Stimulated activated CD4-positive, alpha-beta T cell treated with anti-CD3 and anti-CD28 coated beads, Interleukin-15, amount 100 ng/mL, for 24 hours (primary cell): ENCODE measurements at regions not wholly inside any gene's neighbourhood (a gene's known extent, or its start where the extent isn't known, plus 50 kb on each side); places are given as distances from the start of the nearest gene placed in this dataset.
"Not testable (repeated sequence)": the region's sequence is repeated elsewhere in the genome, so short reads cannot be mapped to it uniquely, and the experiment has no call there.

Experiments used
- DNase-seq: peaks from one replicate; pipeline ENCODE4 v3.0.0-alpha.2; 2020

DNA sequence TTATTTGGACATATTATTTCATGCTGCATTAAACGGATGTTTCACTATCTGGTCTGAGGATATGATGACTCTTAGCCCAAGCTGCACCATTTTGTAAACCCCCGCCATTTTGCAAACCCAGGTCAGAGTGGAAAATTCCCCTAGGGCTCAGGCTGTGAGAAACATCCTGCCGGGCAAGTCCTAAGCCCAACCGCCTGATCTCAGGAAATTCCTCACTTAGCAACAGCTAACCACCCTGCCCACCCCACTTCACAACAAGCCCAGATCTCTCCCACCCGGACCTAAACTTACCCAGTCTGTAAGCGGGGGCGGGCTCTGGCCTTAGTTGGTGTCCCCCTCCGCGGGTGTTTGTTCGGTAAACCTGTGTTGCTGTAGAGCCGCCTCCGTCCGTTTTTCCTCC, 2747.1 kb downstream of the PCDH7 start:
- no peak for DNase-seq

- no peak for DNase-seq
These were observed 2750.6 kb downstream of the PCDH7 start for GRCh38 chr4:33470805-33471204.

DNA sequence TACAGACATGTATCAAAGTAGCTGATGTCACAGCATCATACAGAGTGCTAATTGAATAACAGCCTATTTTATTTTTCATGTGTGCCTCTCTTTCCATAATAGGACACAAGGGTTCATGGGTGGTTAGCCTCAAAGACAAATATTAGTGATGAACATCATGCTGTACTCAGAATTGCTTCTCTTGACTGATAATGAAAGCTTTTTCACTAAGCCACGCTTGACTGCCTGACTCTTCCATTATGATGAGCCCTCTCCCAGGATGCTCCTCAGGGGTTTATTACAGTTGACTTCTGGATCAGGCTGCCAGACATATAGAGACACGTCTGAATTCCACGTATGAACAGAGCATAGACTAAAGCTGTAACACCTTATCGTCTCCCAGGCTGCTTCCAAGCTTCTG, 2757.5 kb downstream of the PCDH7 start:
- no peak for DNase-seq

- DNase-seq: no peak
These were observed 2761.5 kb downstream of the ARAP2 start for GRCh38 chr4:33482773-33483172.

- DNase-seq: no peak
These were observed 2759.2 kb downstream of the ARAP2 start for GRCh38 chr4:33485111-33485510.

DNA sequence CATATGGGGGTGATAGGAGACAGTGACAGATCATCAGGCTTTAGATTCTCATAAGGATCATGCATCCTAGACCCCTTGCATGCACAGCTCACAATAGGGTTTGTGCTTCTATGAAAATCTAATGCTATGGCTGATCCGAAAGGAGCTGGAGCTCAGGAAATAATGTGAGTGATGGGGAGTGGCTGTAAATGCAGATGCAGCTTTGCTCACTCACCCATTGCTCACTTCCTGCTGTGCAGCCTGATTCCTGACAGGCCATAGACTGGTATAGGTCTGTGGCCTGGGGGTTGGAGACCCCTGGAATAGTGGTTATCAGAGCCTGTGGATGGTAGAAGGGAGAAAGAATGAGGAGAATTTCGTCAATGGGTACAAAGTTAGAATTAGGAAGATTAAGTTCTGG, 2751.1 kb downstream of the ARAP2 start:
- DNase-seq: no peak

- no peak for DNase-seq
These were observed 2750.2 kb downstream of the ARAP2 start for GRCh38 chr4:33494150-33494549.

- DNase-seq: not testable (repeated sequence)
These were observed 2742.7 kb downstream of the ARAP2 start for GRCh38 chr4:33501587-33501986.

- no peak for DNase-seq
These were observed 2731.9 kb downstream of the ARAP2 start for GRCh38 chr4:33512397-33512796.

- no peak for DNase-seq
These were observed 2725.5 kb downstream of the ARAP2 start for GRCh38 chr4:33518856-33519255.

- no peak for DNase-seq
These were observed 2711.5 kb downstream of the ARAP2 start for GRCh38 chr4:33532821-33533220.

DNA sequence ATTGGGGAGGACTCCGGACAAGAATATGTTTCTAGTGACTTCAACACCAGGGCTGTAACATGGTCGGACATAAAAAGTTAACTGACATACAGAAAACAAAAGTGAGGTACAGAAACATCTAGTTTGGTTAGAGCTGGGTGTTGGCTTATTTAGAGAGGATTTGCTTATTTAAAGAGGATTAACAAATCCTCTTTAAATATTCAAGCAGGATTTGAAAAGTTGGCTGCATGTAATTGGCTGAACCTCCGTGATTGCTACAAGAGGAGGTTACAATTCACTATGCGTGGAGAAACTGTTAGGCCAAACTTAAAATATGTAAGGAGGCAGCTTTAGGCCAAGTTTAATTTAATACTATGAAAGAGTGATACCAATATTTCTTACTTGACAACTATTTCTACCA, 2707.4 kb downstream of the ARAP2 start:
- DNase-seq: no peak

DNA sequence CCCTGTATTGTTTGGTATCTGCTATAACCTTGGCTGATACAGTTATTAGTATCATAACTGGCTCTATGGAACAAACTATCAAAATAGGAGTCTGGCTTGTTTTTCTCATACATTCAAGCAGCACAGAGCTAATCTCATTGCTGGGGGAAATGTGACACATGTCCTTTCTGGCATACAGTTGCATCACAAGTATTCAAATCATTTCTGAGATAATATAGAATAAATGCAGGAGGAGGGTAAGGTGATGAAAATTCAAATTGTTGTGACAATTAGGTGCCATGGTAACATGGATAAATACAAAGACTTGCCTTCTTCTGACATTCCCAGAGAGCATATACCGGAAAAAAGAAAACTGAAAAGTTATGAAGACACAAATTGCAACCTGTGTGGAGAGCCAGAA, 2706.8 kb downstream of the ARAP2 start:
- DNase-seq: no peak

GRCh38 chr4:33543941-33544450, 2700.3 kb downstream of the ARAP2 start:
- no peak for DNase-seq

DNA sequence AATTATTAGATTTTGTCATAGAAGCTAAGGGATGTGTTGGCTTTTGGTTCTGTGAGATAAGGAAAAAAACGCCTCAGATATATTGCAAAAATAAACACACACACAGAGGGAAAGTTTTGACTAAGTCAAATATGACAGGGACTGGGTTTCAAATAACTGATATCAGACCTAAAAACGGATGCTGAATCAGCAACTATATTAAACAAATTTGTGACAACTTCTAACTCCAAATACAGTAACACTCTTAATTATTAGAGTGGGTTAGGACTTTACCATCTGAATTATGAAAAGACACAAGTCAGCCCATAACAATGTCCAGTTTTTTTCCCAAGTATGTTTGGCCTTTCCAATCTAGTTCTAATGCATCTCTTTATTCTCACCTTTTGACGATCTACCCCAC, 2693.1 kb downstream of the ARAP2 start:
- DNase-seq: no peak

- DNase-seq: no peak
These were observed 2683.1 kb downstream of the ARAP2 start for GRCh38 chr4:33561259-33561658.

- no peak for DNase-seq
These were observed 2677.7 kb downstream of the ARAP2 start for GRCh38 chr4:33566649-33567048.

DNA sequence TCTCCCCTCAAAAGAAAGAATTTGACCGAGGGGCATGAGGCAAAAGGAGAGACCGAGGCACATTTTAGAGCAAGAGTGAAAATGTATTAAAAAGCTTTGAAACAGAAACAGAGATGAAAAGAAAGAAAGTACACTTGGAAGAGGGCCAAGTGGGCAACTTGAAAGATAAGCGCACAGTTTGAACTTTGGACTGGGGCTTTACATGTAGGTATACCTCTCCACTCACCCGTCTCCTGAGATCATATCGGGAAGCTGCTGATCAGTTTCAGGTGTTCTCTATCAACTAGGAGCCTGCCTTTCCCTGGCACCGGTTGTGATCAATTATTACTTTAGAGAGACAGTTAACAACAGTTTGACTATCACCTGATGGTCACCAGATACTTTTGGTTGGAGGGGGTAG, 2666.5 kb downstream of the ARAP2 start:
- no peak for DNase-seq

- DNase-seq: no peak
These were observed 2664.4 kb downstream of the ARAP2 start for GRCh38 chr4:33579951-33580350.

DNA sequence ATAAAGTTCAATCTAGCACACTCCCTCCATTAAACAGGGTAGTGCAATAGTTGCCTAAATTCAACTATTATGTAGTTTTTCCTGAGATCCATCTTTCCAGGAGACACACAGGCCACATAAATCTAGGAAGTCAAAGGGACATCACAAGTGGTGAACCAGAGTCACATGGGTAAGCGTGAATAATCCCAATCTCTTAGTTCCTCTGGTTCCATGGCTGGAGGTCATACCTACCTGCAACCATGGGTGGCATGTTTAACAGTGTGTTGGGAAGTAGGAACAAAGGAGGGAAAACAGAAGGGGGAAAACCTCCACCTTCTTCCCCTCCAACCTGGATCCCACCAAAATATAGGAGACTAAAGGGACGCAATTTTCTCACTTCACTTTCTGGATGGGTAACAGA, 2651.6 kb downstream of the ARAP2 start:
- no peak for DNase-seq

GRCh38 chr4:33606951-33607350, 2637.4 kb downstream of the ARAP2 start:
- no peak for DNase-seq

- no peak for DNase-seq
These were observed 2628.2 kb downstream of the ARAP2 start for GRCh38 chr4:33616121-33616520.

GRCh38 chr4:33625748-33626147, 2618.6 kb downstream of the ARAP2 start:
- no peak for DNase-seq

DNA sequence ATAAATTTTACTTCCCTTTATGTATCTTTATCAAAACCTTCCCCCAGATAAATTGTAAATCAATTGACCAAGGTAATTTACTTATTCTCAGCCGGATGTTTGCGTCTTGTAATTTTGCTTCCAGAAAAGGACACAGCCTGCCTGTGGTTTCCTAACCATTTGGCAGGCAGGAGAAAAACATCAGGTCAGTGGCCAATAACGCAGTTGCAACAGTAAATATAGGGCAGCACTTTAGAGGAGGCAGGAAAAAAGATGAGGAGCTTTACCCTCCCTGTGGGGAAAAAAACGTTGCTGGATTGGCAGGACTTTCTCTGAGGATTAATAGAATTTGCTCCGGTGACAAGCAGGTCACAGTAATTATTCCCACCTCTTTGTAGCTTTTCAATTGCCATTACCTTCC, 2618.1 kb downstream of the ARAP2 start:
- no peak for DNase-seq

DNA sequence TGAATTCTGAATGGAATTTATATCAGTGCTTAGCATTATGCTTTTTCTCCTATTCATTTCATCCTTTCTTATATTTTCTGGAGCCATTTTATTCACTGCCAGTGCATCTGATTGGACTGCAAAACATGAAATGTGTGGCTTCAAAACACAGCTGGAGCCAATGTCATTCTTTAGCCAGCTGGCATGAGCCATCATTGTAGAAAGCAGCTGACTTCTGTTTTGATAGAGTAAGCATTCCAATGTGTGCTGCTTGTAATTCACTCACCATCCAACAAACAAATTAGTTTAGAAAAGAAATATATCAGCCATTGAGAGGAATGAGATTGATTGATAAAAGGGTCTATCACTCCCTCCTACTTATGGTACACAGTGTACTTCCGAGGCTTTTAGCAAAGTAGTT, 2616.0 kb downstream of the ARAP2 start:
- no peak for DNase-seq

DNA sequence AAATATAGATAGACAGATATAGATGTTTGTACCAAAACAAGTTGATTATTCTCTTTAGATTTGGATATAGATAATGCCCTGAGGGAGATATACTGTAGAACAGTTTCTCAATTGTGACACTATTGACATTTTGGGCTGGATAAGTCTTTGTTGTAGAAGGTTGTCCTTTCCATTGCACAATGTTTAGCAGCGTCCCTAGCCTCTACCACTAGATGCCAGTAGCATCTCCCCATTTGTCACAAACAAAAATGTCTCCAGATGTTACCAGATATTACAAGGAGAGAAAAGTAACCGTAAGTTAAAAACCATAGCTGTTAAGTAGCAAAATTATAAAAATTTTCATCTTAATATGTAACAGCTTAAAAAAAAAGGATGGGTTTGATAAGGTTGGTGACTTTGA, 2595.3 kb downstream of the ARAP2 start:
- DNase-seq: no peak
